ENCODE measurements at regions not wholly inside any gene's neighbourhood (a gene's known extent, or its start where the extent isn't known, plus 50 kb on each side); places are given as distances from the start of the nearest gene placed in this dataset.

GRCh38 chr6:167764713-167765479 lies 61.8 kb upstream of the AFDN start:
- no peaks in the 10 kb centered on the region for H4K20me1 ChIP-seq (ENCODE audit: insufficient read depth)
- no peaks in the 10 kb centered on the region for H3F3A ChIP-seq (ENCODE audit: insufficient read depth, low read length, poor library complexity, severe bottlenecking)
- no peak overlapping the region for H3K27ac ChIP-seq (ENCODE audit: low read length)
- no peaks in the 10 kb centered on the region for H3K79me2 ChIP-seq (replicated peaks; ENCODE audit: insufficient read depth, low read length)
- H3K36me3 ChIP-seq (ENCODE audit: insufficient read depth, low read length): no peaks in the 10 kb centered on the region
- no peaks in the 10 kb centered on the region for H3K9me3 ChIP-seq (ENCODE audit: low read length)
- TF ChIP-seq CTCF (IDR thresholded peaks at IDR 0.05; ENCODE audit: poor library complexity, severe bottlenecking) (no peak), SMC3 (conservative IDR thresholded peaks at IDR 0.05; ENCODE audit: poor library complexity) (no peak), REST (IDR thresholded peaks at IDR 0.05; ENCODE audit: borderline replicate concordance) (no peak), POLR2AphosphoS5 (IDR thresholded peaks at IDR 0.05) (no peak), MXI1 (conservative IDR thresholded peaks at IDR 0.05; ENCODE audit: poor library complexity, severe bottlenecking) (no peak), EP300 (conservative IDR thresholded peaks at IDR 0.05; ENCODE audit: poor library complexity, severe bottlenecking) (no peak), TAF1 (IDR thresholded peaks at IDR 0.05; ENCODE audit: low read depth) (no peak), RAD21 (conservative IDR thresholded peaks at IDR 0.05) (no peak), EZH2 (IDR thresholded peaks at IDR 0.05; ENCODE audit: borderline replicate concordance, insufficient read depth, low read length, poor library complexity, severe bottlenecking) (no peak)
- no peak overlapping the region for H2AFZ ChIP-seq (ENCODE audit: low read depth, low read length)
- no peak overlapping the region for H3K9ac ChIP-seq (ENCODE audit: low read length)
- H3K27me3 ChIP-seq (ENCODE audit: insufficient read depth, low read depth, low read length): no peaks in the 10 kb centered on the region
- H3K4me3 ChIP-seq (ENCODE audit: low read length): no peak overlapping the region
- H3K9me2 ChIP-seq (ENCODE audit: insufficient read depth, low read length): no peaks in the 10 kb centered on the region
- no peak overlapping the region for H3K4me2 ChIP-seq (ENCODE audit: low read length)

GRCh38 chr6:167766986-167767714 lies 59.6 kb upstream of the AFDN start:
- no peak for TF ChIP-seq SMC3 (conservative IDR thresholded peaks at IDR 0.05; ENCODE audit: poor library complexity)
- TF ChIP-seq MXI1 (conservative IDR thresholded peaks at IDR 0.05; ENCODE audit: poor library complexity, severe bottlenecking): no peak
- no peak for TF ChIP-seq CTCF (IDR thresholded peaks at IDR 0.05; ENCODE audit: poor library complexity, severe bottlenecking)
- TF ChIP-seq EZH2 (IDR thresholded peaks at IDR 0.05; ENCODE audit: borderline replicate concordance, insufficient read depth, low read length, poor library complexity, severe bottlenecking): no peak
- no peak for TF ChIP-seq REST (IDR thresholded peaks at IDR 0.05; ENCODE audit: borderline replicate concordance)
- no peak for TF ChIP-seq POLR2AphosphoS5 (IDR thresholded peaks at IDR 0.05)
- Histone ChIP-seq H3K9me2 (ENCODE audit: insufficient read depth, low read length) (no peaks in the 10 kb centered on the region), H3K27ac (ENCODE audit: low read length) (no peak overlapping the region), H3K9ac (ENCODE audit: low read length) (no peak overlapping the region), H4K20me1 (ENCODE audit: insufficient read depth) (no peaks in the 10 kb centered on the region), H3K79me2 (replicated peaks; ENCODE audit: insufficient read depth, low read length) (no peaks in the 10 kb centered on the region), H3K36me3 (ENCODE audit: insufficient read depth, low read length) (no peaks in the 10 kb centered on the region), H3F3A (ENCODE audit: insufficient read depth, low read length, poor library complexity, severe bottlenecking) (no peaks in the 10 kb centered on the region), H3K9me3 (ENCODE audit: low read length) (no peaks in the 10 kb centered on the region), H3K4me2 (ENCODE audit: low read length) (no peak overlapping the region), H2AFZ (ENCODE audit: low read depth, low read length) (no peak overlapping the region), H3K4me3 (ENCODE audit: low read length) (no peak overlapping the region), H3K27me3 (ENCODE audit: insufficient read depth, low read depth, low read length) (no peaks in the 10 kb centered on the region)
